Mucosa of descending colon (tissue), 3 donors: ENCODE measurements at regions not wholly inside any gene's neighbourhood (a gene's known extent, or its start where the extent isn't known, plus 50 kb on each side); places are given as distances from the start of the nearest gene placed in this dataset.

Source experiments
- ATAC-seq: fragments of 200-7000 bp; cut with Tn5 transposase; one replicate; pipeline ENCODE4 v1.9.1; 2020; ENCODE audit warnings: mild to moderate bottlenecking, moderate library complexity
- DNase-seq, 3 donors: peaks; one replicate each; pipeline ENCODE4 v3.0.0-alpha.2; 2020
- H3K36me3 ChIP-seq: fragments of 200-600 bp; one replicate; pipeline ENCODE4 v1.8.0; 2021; ENCODE audit warnings: low read depth, mild to moderate bottlenecking
- H3K4me1 ChIP-seq: fragments of 200-600 bp; one replicate; pipeline ENCODE4 v1.8.0; 2021; ENCODE audit warnings: low read depth, mild to moderate bottlenecking
- H3K4me3 ChIP-seq: fragments of 200-600 bp; one replicate; pipeline ENCODE4 v1.8.0; 2021; ENCODE audit warnings: mild to moderate bottlenecking
- H3K9me3 ChIP-seq: fragments of 200-600 bp; one replicate; pipeline ENCODE4 v1.8.0; 2021; ENCODE audit warnings: mild to moderate bottlenecking
- CTCF ChIP-seq: fragments of 200-600 bp; IDR thresholded peaks from one replicate; pipeline ENCODE4 v1.8.0; 2022; ENCODE audit warnings: antibody characterized with exemption, mild to moderate bottlenecking
- intact Hi-C, 2 donors: fragments of 100-400 bp; cut with DNase I in 1 of 2; cut with micrococcal nuclease in 1 of 2; formaldehyde crosslinking; loops; one replicate each; pipeline versions ENCODE4 v1.11.0 to v1.11.1; 2022; cut with DNase I, micrococcal nuclease
- donor health status: DM: no; HTN: no; CAD: no; lungs with moderate emphysema.
- donor health status: DM: no; HTN: no; CAD: no.
- donor health status: DM: no; HTN: yes; CAD: no.

GRCh38 chr2:19728125-19728524 lies 173.7 kb downstream of the TTC32 start:
- H3K4me3 ChIP-seq = no peak overlapping the region
- intact Hi-C loops = no loop called here
- DNase-seq = no peak
- H3K36me3 ChIP-seq = no peaks in the 10 kb centered on the region
- H3K4me1 ChIP-seq = no peaks in the 10 kb centered on the region
- H3K9me3 ChIP-seq = no peaks in the 10 kb centered on the region
- no peak for TF ChIP-seq CTCF
- no peak for ATAC-seq

GRCh38 chr2:19725392-19725791 lies 176.4 kb downstream of the TTC32 start:
- DNase-seq = no peak
- TF ChIP-seq CTCF = no peak
- Histone ChIP-seq H3K4me3 (no peak overlapping the region), H3K4me1 (no peaks in the 10 kb centered on the region), H3K36me3 (no peaks in the 10 kb centered on the region), H3K9me3 (no peaks in the 10 kb centered on the region)
- intact Hi-C loops = no loop called here
- no peak for ATAC-seq

- Histone ChIP-seq H3K4me3 (no peak overlapping the region), H3K9me3 (no peaks in the 10 kb centered on the region), H3K36me3 (no peaks in the 10 kb centered on the region), H3K4me1 (no peaks in the 10 kb centered on the region)
- ATAC-seq (no peak), DNase-seq (no peak)
- intact Hi-C loops = no loop called here
- no peak for TF ChIP-seq CTCF
Observed at GRCh38 chr2:19723021-19723420, 178.8 kb downstream of the TTC32 start.

DNA sequence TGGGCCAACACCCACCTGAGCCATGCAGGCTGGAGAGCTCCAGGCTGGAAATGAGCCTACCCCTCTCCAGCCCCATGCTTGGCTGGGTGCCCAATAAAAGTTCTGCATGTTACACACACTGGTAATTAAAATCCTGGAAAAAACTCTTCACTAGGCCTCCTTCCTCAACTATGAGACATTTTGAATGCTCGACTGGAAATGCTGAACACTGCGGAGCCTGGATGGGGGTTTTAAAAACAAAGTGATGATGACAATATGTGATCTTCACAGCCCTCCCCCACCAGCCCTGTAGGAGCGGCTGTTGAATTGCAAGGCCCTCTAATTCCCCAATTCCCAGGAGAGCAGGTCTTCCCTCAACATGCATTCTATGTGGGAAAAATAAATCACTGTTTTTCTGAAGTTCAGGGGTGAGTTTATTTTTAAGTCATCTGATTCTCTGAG lies 179.2 kb downstream of the TTC32 start:
- no peaks in the 10 kb centered on the region for H3K4me1 ChIP-seq
- no peak for TF ChIP-seq CTCF
- intact Hi-C loops = no loop called here
- no peak overlapping the region for H3K4me3 ChIP-seq
- H3K36me3 ChIP-seq = no peaks in the 10 kb centered on the region
- no peak for ATAC-seq
- H3K9me3 ChIP-seq = no peaks in the 10 kb centered on the region
- DNase-seq = no peak

DNA sequence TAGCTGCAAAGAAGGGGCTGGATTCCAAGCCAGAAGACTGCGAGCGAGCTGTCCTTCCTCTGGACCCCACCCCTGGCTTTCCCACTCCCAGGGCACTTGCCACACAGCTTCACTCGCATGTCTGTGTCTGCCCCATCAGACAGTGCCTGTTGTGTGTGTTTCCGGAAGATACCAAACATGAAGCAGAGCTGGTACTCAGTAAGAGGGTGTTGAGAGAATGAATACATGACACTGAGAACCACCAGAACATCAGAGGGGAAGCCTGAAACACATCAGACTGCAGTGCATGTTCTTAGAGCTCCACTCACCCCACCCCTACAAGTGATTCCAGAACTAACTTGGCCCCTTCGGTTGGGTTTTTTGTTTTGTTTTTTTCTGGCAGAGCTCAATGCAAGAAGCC lies 181.5 kb downstream of the TTC32 start:
- no peaks in the 10 kb centered on the region for H3K4me1 ChIP-seq
- intact Hi-C loops = no loop called here
- no peak for ATAC-seq
- H3K9me3 ChIP-seq = no peaks in the 10 kb centered on the region
- no peaks in the 10 kb centered on the region for H3K36me3 ChIP-seq
- TF ChIP-seq CTCF = no peak
- DNase-seq = no peak
- H3K4me3 ChIP-seq = no peak overlapping the region

- no peaks in the 10 kb centered on the region for H3K36me3 ChIP-seq
- H3K9me3 ChIP-seq = no peaks in the 10 kb centered on the region
- ATAC-seq (no peak), DNase-seq (no peak)
- H3K4me1 ChIP-seq = no peaks in the 10 kb centered on the region
- no peak overlapping the region for H3K4me3 ChIP-seq
- intact Hi-C loops = no loop called here
- no peak for TF ChIP-seq CTCF
Observed at GRCh38 chr2:19719540-19719939, 182.2 kb downstream of the TTC32 start.
